HG02852 (cell line): ENCODE measurements at regions not wholly inside any gene's neighbourhood (a gene's known extent, or its start where the extent isn't known, plus 50 kb on each side); places are given as distances from the start of the nearest gene placed in this dataset.

Experiments used
- ATAC-seq: cut with Tn5 transposase; IDR thresholded peaks from one replicate; pipeline ENCODE4 v1.9.1; 2021; ENCODE audit warnings: mild to moderate bottlenecking, moderate library complexity; ENCODE audit not compliant: unreplicated experiment

DNA sequence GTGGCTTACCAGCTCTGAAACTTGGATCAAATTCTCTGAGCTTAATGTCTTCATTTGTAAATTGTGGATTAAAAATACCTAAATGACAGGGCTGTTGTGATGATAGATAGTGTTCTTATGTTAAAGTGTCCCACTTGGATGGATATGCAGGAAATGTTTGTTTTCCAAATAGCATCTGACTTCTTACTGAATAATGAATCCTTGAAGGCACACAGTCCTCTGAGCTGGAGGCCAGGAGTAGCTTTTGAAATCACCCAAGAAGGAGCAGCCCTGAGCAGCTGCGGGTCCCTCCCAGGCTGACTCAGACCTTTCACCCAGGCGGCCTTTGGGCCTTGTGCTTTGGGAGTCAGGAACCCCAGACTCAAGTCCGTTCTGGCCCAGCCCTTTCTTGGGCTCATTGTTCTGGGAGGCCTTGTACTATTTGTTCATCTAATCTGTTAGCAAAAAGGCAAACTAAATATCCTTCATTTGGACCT lies 173.0 kb upstream of the GATA6 start:
- ATAC-seq: no peak

DNA sequence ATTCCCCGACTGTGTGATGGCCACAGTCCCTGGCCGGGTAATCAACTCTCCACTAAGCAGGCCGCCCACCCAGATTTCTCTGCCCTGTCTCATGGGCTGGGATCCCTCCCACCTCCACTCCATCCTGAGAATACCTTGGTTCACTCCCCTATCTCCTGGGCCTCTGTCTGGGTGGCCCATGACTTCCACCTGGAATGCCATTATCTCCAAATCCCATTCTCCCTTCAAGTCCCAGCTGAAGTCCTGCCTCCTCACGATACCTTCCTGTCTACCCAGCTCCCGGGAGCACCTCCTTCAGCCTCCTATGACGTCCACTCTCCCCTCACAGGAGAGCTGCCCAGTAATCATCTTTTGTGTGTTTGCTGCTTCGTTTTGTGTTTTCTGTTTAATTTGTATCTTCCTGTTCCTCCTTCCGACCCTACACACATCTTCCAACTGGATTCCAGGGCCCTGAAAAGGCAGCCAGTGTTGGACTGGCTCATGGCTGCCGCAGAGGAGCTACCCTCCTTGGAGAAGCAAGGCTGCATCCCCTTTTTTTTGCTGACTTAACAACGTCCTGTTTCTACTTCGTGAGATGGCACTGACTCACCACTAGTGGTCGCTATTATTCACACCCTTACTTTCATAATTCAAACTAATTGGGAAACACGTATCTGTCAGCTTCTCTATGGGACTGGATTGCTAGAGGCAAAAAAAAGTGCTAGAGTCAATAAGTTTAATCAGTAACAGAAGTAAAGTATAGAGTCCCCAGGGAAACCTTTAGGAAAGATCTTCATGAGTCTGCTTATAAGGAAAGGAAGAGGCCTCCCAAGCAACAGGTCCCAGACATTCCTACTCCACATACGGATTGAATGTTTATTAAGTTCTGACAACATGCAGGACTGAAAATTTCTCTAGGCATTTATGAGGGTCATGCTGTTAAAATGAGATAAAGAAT lies 171.9 kb upstream of the GATA6 start:
- no peak for ATAC-seq

DNA sequence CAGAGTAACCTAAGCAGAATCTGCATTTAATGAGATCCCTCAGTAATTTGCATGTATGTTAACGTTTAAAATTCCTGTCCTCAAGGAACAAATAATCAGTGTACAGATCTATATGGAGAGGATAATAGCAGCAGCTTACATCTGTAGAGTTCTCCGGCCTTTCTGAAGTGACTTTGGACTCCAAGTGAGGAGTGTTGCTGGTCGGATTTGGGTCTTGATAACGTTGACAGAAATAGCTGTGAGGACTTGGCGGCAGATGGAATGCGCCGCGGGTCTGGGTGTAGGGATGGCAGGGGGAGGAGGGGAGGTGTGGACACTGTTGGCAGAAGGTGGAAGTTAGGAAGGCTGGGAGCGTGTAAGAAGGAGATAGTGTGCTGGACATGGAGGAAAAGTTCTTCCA lies 170.9 kb upstream of the GATA6 start:
- ATAC-seq: no peak

DNA sequence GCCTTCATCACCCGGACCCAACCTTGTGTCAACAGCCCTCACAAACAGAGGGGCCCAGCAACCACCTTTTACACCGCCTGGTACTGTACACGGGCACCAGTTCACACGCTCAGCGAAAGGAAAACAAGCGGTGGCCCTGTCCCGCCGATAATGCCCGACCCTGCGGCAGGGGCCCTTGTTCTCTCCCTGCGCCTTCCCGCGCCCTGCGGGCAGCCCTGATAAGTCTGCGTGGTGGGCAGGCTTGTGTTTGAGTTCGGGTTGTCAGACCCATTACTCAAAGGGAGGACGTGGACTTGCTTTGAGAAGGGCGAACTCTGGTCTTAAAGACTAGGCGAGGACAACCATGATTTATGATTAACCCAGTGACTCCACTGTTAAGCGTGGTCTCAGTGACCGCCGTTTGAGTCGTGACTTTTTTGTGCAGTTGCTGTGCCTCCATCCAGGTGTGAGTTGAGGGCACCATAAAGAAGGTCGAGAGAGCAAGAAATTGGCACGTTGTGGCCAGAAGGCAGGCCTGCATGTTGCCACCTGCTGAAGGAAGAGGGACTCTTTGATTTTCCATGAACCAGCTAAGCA lies 167.4 kb upstream of the GATA6 start:
- ATAC-seq: no peak

DNA sequence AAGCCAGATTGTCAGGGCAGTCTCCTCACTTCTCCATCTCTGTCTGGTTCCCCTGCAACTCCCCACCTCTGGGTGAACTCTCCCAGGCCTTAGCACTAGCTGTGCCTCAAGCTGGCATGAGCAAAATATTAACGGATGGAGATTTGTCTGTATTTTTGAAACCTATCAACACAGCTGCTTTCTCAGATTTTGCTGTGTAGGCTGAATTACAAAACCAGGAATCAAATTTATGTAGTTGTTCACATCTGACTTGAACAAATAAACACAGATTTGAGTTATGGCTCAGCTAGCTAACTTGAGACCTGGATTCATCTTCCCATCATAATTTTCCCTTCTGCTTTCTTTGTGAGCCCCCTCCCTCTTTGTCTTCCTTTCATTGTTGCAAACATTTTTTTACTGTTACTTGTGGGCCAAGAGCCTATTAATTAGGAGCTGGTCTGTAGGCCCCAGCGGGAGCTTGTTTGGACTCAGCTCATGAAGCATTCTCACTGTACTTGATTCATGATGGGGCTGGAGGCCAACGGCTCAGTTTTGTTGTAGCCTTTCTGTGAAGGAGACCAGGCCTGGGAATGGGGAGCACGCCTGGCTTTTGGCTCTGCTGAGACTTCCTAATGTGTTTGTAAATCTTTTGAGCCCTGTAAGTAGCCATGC lies 164.1 kb upstream of the GATA6 start:
- ATAC-seq: no peak

DNA sequence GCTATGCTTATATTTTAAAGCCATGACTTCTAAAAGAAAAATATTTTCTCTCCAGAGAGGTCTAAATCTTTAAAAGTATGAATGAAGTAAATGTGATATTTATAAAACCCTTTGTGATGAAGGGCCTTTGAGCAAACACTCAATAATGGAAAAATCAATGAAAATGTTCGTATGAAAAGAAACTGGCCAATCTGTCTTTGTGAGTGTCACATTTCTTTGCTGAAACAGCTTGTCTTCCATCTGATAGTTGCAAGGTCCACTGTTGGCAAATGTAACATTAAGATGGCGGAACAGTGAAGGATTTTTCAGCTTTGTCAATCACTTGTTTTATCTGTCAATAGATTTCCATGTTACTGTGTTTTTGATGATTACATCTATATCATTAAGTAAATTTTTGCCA lies 162.9 kb upstream of the GATA6 start:
- no peak for ATAC-seq

DNA sequence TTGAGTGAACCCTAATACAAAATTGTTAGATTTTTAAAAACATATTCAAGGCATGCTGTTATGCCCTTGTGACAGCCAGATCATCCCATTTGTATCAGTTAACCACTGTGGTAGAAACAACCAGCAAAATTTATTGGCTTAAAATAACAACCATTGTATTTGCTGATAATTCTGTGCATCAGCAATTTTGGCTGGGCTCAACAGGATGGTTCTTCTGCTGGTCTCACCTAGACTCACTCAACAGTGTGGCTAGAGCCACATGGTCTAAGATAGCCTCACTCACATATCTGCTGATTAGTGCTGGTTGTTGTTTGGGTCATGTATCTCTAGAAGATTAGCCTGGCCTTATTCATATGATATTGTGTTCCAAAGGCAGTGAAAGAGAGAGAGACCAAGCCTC lies 160.1 kb upstream of the GATA6 start:
- no peak for ATAC-seq

DNA sequence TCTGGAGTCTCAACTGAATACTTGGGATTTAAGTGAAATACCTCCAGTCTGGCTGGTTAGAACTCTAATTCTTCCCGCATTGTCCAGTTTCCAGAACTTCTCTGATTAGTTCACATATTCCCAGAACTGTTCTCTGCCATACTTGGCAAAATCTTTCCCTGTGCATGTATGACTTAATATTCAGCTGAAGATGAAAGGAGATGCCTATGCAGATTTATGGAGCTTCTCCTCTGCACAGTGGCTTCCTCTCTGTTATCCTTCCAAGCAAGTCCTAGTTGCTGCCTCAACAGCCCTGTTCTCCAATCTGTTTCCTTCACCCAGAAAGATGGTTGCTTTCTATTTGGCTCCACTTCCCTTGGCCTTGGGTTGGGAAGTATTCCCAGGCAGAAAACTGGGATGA lies 155.4 kb upstream of the GATA6 start:
- no peak for ATAC-seq

DNA sequence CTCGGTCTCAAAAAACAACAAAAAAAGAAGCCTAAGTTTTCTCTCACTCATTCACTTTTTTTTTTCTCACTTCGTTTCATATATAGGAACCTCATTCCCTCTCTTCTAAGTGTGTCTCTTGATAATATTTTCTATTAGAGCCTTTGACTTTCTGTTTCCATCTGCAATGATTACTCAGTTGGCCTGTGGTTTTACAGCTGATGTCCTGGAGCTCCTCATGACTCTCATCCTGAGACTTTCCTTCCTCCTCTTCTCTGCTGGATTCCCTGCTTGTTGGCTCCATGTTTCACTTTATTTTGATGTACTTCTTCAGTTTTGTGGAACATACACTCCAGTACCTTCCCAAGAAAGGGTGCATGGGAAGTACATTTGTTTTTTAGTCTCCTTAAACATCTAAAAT lies 154.2 kb upstream of the GATA6 start:
- no peak for ATAC-seq

DNA sequence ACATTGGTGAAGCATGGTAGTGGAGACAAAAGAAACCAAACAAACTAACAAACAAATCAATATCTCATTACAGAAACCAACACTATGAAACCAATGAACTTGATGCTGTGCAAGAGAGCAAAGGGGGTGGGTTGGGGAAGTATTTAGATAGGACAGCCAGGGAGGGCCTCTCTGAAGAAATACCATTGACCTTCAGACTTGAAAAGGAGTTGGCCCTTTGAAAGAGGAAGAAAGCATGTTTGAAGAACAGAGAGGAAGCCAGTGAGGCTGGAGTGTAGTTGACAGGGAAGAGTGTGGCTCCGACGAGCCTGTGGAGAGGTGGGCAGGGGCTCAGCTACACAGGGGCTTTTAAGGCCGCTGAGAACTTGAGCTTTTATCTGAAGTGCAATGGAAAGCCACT lies 151.0 kb upstream of the GATA6 start:
- ATAC-seq: no peak

DNA sequence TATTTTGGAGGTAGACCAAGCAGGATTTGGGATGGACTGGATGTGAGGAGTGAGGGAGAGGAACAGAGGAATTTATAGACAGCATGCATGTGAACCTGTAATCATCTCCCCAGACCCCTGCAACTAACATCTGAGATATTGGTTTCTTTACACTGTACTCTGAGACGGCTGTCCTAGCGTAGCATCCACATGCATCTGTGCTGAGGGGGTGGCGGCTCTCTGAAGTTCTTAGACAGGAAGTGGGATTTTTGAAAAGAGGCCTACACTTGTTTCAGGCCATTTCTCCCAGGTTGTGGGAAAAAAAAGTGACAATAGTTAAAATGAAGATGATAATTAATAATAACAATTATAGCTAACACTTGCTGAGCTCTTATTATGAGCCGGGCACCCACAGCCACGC lies 150.2 kb upstream of the GATA6 start:
- no peak for ATAC-seq

DNA sequence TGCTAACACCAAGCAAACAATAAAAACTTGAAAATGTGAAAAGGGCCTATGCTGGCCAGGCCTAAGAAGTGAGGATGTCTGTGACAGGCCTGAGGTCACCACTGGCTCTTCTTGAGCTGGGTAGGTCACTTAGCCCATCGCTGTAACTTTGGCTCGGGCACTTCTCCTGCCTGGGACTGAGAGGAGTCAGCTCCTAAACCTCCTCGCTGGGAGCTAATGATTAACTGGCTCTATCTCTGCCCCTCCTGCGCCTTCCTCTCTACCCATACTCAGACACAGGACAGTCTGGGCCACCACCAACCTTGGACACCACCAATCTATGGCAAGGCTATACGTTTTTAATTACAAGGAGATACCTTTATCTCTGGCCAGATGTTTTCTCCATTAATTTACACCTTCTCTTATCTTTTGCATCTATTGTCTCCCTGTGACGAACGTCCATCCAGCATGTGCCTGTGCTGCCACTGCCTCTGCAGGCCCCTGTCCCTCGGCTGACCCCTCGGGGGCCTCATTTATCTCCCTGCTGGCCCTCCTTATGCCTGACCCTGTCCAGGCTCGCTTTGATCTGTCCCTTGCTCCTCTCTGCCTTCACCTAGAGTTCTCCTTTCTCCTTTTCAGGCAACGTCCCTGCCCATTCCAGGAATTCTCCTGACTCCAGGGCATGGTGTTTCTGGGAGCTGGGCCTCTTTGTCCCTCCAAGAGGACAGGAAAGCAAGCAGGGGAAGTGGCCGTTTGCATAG lies 149.1 kb upstream of the GATA6 start:
- no peak for ATAC-seq

DNA sequence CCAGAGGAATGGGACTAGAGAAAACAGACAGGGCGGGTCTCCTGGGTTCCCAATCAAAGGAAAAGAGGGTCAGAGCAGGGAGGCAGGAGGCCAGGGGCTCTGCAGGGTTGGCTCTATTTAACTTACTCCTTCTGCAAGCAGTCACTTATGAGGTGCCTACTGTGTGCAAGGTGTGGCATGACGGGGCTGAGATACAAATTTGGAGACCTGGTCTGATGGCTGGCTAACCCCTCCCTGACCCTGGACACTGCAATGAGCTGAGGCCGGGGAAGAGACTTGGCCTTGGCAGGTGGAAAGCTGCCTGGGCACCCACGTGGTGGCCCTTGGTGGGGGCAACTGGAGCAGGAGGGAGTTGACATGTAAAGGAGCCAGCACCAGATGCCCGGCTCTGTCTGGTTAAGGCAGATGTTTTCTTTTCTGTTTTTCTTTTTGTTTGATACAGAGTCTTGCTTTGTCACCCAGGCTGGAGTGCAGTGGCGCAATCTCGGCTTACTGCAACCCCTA lies 148.5 kb upstream of the GATA6 start:
- ATAC-seq: no peak

DNA sequence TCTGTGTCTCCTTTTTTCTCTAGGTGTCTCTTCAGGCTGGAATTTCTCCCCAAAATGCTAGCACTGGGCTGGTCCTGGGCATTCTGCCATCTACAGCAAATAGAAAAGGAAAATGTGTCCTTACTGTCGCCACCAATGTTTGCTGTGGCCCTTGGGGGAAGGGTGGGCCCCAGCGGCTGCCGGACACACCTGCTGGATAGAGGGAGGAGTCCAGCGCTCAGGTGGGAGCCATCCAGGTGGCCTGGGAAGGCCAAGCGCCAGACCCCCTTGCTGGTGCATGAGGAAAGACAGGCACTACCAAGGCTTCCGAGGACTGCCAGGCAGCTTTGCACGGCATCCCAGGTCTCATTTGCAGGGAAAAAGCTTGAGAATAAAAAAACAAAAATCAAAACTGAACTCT lies 147.7 kb upstream of the GATA6 start:
- ATAC-seq: no peak

DNA sequence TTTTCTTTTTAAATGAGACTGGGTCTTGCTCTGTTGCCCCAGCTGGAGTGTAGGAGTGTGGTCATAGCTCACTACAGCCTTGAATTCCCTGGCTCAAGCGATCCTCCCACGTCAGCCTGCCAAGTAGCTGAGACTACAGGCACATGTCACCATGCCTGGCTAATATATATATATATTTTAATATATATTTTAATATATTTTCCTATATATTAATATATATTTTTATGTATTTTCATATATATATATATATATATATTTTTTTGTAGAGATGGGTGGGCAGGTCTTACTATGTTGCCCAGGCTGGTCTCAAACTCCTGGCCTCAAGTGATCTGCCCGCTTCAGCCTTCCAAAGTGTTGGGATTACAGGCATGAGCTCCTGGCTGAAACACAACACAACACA lies 144.5 kb upstream of the GATA6 start:
- no peak for ATAC-seq

DNA sequence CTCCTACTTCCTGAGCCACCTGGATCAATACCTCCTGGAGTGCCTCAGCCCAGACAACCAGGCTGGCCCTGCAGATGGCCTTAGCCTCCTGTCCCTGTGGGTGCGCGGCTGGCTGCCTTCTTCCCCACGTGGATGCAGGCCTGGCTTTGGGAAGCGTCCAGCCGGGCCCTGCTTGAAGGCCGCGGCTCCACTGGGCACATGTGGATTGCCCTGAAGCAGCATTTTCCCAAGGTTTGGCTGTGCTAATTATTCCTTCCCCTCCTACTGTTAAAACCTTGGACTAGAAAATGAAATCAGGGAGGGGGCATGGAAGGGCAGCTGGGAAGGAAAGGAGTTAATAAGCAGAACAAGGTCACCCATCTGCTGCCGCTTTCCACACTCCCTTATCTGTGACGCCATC lies 143.0 kb upstream of the GATA6 start:
- no peak for ATAC-seq

DNA sequence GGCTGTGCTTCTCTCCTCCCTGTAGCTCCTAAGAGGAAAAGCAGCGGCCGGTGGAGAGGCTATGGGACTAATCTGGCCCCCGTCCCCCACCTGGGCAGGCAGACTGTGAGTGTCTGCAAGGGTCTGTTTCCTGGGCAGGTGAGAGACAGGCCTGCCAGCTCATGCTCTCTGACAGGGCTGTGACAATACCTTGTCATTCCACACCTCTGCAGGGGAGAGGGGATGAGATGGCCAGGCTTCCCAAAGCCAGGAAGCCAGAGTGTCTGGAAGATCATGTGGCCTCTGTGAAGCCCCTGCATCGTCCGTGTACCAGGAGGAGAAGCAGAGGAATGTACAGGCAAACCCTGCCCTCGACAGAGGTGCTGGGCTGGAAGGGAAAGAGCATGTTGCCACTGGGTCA lies 142.5 kb upstream of the GATA6 start:
- no peak for ATAC-seq

DNA sequence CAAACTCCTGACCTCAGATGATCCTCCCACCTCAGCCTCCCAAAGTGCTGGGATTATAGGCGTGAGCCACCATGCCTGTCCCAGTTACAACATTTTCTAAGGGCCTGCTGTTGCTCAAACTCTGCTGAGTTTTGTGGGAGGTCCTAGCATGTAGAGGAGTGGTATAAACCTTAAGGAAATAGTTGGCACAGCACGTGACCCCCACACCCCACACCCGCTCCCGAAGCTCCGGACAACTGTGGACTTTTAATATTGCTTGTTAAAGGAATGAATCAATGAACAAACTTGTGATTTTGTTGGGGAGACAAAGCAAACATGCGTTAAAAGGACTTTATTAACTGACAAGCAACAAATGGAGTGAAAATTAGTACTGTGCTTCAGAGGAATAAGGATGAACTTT lies 137.8 kb upstream of the GATA6 start:
- no peak for ATAC-seq

DNA sequence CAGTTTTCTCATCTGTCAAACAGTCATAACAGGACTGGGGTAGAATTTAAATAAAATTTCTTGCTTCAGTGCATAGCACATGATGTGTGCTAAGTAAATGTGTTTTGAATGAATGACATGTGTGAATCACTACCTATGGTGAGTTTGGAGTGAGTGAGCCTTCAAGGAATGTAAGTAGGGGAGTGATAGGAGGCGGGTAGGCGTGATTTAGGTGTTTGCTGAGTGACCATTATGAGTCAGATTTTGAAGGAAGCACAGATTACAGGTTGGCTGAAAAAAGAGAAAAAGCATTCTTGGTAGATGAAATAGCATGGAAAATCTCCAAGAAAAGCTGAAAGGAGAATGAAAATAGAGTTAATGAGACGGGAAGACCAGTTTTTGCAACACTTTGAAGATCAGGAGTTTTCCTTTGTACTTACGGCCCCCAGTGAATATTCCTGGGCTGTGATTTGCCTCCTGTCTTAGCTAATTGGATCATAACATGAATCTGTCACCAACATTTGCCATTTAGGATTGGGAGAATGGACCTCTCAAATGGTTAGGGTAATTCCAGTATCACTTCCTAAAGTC lies 136.9 kb upstream of the GATA6 start:
- peak; percentile 52 for ATAC-seq

DNA sequence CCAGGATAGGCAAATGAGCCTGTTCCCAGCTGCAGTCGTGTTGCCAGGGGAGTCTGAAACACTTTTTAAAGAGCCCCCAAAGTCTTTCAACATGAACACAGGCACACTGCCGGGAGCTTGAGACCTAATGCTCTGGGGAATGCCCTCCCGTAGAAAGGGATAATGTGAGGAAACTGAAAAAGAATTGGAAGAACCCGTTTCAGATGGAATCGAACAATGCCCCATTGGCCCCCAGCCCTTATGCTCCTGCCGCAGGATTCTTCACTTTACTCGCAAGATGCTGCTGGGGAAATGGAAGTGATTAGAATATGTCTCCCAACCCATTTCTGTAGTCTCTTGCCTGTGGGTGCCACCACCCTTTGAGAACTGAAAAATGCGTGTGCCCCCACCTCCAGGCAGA lies 136.3 kb upstream of the GATA6 start:
- no peak for ATAC-seq

DNA sequence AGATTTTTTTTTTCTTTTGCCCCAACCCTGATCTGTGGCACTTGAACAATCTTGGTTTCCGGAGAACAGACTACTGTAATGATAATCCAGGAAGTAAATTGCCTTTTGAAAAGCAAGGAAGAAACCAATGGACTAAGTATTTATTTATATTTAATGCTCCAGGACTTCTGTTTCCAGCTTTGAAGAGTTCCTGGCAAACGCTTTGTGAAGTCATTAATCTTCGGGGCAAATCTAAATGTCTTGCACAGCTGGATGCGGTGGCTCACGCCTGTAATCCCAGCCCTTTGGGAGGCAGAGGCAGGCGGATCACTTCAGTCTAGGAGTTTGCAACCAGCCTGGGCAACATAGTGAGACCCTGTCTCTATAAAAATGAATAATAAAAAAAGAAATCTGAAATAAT lies 135.1 kb upstream of the GATA6 start:
- no peak for ATAC-seq
